SK-N-SH (cell line): ENCODE measurements at regions not wholly inside any gene's neighbourhood (a gene's known extent, or its start where the extent isn't known, plus 50 kb on each side); places are given as distances from the start of the nearest gene placed in this dataset.

ENCODE experiments used
- CTCF ChIP-seq: fragments of 200-600 bp; sonication (generic); IDR thresholded peaks from 2 replicates; pipeline ENCODE4 v1.6.1; 2017; ENCODE audit warnings: antibody characterized with exemption, mild to moderate bottlenecking, moderate library complexity
- EP300 ChIP-seq, 2 experiments: IDR thresholded peaks; 2 replicates each; pipeline versions ENCODE4 v1.4.0 to v1.6.1; 2012; ENCODE audit warnings: borderline replicate concordance in 1 of 2, low read depth in 1 of 2, low read length in 1 of 2
- GATA2 ChIP-seq: sonication (generic); formaldehyde crosslinking; IDR thresholded peaks from 2 replicates; pipeline ENCODE4 v1.5.0; 2020; ENCODE audit warnings: mild to moderate bottlenecking, missing genetic modification reagents
- IRF3 ChIP-seq: fragments of 150-350 bp; IDR thresholded peaks from 2 replicates; pipeline ENCODE4 v1.6.1; 2016; ENCODE audit warnings: mild to moderate bottlenecking, low read depth, low read length
- JUND ChIP-seq: IDR thresholded peaks from 2 replicates; pipeline ENCODE4 v1.4.0; 2012
- MAX ChIP-seq: IDR thresholded peaks from 2 replicates; pipeline ENCODE4 v1.4.0; 2012; ENCODE audit warnings: low read depth
- RAD21 ChIP-seq: IDR thresholded peaks from 2 replicates; pipeline ENCODE4 v1.6.1; 2012; ENCODE audit warnings: mild to moderate bottlenecking, low read length
- REST ChIP-seq: IDR thresholded peaks from 2 replicates; pipeline ENCODE4 v1.6.1; 2012; ENCODE audit warnings: mild to moderate bottlenecking, low read depth, low read length, moderate library complexity
- SMC3 ChIP-seq: IDR thresholded peaks from 2 replicates; pipeline ENCODE4 v1.6.1; 2012; ENCODE audit warnings: low read depth, low read length, improper control_type of control experiment
- ZBTB33 ChIP-seq: IDR thresholded peaks from 2 replicates; pipeline ENCODE4 v1.4.0; 2012; ENCODE audit warnings: low read depth, borderline replicate concordance

GRCh38 chr7:37524797-37525196 is 76.1 kb upstream of the ELMO1 start:
- TF ChIP-seq MAX (no peak), CTCF (no peak), RAD21 (no peak), REST (no peak), EP300 (IDR thresholded peaks at IDR 0.05; ENCODE audit: borderline replicate concordance in 1 of 2, low read depth in 1 of 2, low read length in 1 of 2) (no peak), SMC3 (no peak), GATA2 (CRISPR knock-in tag) (no peak), JUND (no peak), ZBTB33 (no peak), IRF3 (no peak)
